ENCODE measurements at regions not wholly inside any gene's neighbourhood (a gene's known extent, or its start where the extent isn't known, plus 50 kb on each side); places are given as distances from the start of the nearest gene placed in this dataset.

GRCh38 chr10:70939441-70940003 lies 51.2 kb upstream of the PCBD1 start:
- no peaks in the 10 kb centered on the region for H3K4me1 ChIP-seq (ENCODE audit: control insufficient read depth, insufficient read depth, low read length)
- H3K27me3 Mint-ChIP-seq (ENCODE audit: low read depth in 2 of 2), result peaks cover 0 to 2% of the 10 kb centered on the region in 2 donors
- no peaks in the 10 kb centered on the region for H3K9me3 Mint-ChIP-seq
- DNase-seq (no peak), ATAC-seq (no peak)
- intact Hi-C loops (cut with micrococcal nuclease), result no loop called here
- H3K36me3 ChIP-seq (ENCODE audit: control insufficient read depth, insufficient read depth, low read length), result no peaks in the 10 kb centered on the region
- no peak overlapping the region for H3K27ac Mint-ChIP-seq
- no peaks in the 10 kb centered on the region for H3K36me3 Mint-ChIP-seq
- TF ChIP-seq, protein P1, sequence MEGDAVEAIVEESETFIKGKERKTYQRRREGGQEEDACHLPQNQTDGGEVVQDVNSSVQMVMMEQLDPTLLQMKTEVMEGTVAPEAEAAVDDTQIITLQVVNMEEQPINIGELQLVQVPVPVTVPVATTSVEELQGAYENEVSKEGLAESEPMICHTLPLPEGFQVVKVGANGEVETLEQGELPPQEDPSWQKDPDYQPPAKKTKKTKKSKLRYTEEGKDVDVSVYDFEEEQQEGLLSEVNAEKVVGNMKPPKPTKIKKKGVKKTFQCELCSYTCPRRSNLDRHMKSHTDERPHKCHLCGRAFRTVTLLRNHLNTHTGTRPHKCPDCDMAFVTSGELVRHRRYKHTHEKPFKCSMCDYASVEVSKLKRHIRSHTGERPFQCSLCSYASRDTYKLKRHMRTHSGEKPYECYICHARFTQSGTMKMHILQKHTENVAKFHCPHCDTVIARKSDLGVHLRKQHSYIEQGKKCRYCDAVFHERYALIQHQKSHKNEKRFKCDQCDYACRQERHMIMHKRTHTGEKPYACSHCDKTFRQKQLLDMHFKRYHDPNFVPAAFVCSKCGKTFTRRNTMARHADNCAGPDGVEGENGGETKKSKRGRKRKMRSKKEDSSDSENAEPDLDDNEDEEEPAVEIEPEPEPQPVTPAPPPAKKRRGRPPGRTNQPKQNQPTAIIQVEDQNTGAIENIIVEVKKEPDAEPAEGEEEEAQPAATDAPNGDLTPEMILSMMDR (IDR thresholded peaks at IDR 0.05), result no peak
- no peak overlapping the region for H3K4me3 Mint-ChIP-seq
- no peaks in the 10 kb centered on the region for H3K27me3 ChIP-seq (ENCODE audit: control insufficient read depth, insufficient read depth, low read length)
- H3K27ac ChIP-seq (ENCODE audit: low read length), result no peak overlapping the region
- no peak overlapping the region for H3K4me3 ChIP-seq (ENCODE audit: low read length)
- no peaks in the 10 kb centered on the region for H3K9me3 ChIP-seq (ENCODE audit: control insufficient read depth, insufficient read depth, low read length)
- WGBS (ENCODE audit: insufficient coverage), result 87% methylated on average over 1 of the region's 1 CpG
- H3K4me1 Mint-ChIP-seq, result no peaks in the 10 kb centered on the region

- no peaks in the 10 kb centered on the region for H3K4me1 ChIP-seq (ENCODE audit: control insufficient read depth, insufficient read depth, low read length)
- no peak overlapping the region for H3K27ac ChIP-seq (ENCODE audit: low read length)
- DNase-seq (no peak), ATAC-seq (no peak)
- no peaks in the 10 kb centered on the region for H3K27me3 ChIP-seq (ENCODE audit: control insufficient read depth, insufficient read depth, low read length)
- H3K4me1 Mint-ChIP-seq, result no peaks in the 10 kb centered on the region
- H3K27me3 Mint-ChIP-seq (ENCODE audit: low read depth in 2 of 2), result peaks cover 0 to 2% of the 10 kb centered on the region in 2 donors
- H3K4me3 Mint-ChIP-seq, result no peak overlapping the region
- no peak overlapping the region for H3K27ac Mint-ChIP-seq
- no peaks in the 10 kb centered on the region for H3K36me3 Mint-ChIP-seq
- no peaks in the 10 kb centered on the region for H3K36me3 ChIP-seq (ENCODE audit: control insufficient read depth, insufficient read depth, low read length)
- TF ChIP-seq, protein P1 (IDR thresholded peaks at IDR 0.05), result no peak
- intact Hi-C loops (cut with micrococcal nuclease), result no loop called here
- H3K4me3 ChIP-seq (ENCODE audit: low read length), result no peak overlapping the region
- no peaks in the 10 kb centered on the region for H3K9me3 Mint-ChIP-seq
- no peaks in the 10 kb centered on the region for H3K9me3 ChIP-seq (ENCODE audit: control insufficient read depth, insufficient read depth, low read length)
- WGBS (ENCODE audit: insufficient coverage), result 58% methylated on average over 6 of the region's 6 CpGs
Measured at GRCh38 chr10:70940834-70941568, 52.6 kb upstream of the PCBD1 start.

DNA sequence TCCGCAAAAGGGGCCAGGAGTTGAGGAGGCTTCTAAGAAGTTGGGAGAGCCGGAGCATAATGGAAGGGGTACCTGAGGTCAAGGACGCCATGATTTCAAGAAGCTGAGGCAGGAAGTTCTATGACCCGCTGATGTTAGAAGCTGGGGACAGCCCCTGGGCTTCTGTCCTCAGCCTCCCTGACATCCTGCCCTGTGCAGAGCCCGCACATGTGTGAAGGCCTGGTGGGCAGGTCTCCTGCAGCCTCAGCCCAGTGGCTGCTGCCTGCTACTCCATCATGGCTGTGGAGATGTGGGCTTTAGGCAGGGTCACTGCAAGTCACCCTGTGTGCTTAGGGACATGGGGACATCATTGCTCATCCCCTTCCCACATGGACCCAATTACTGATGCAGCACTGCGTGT lies 53.8 kb upstream of the PCBD1 start:
- no peaks in the 10 kb centered on the region for H3K9me3 ChIP-seq (ENCODE audit: control insufficient read depth, insufficient read depth, low read length)
- H3K4me3 Mint-ChIP-seq, result no peak overlapping the region
- 82% methylated on average over 6 of the region's 6 CpGs for WGBS (ENCODE audit: insufficient coverage)
- H3K27ac ChIP-seq (ENCODE audit: low read length), result no peak overlapping the region
- H3K4me3 ChIP-seq (ENCODE audit: low read length), result no peak overlapping the region
- DNase-seq (no peak), ATAC-seq (no peak)
- intact Hi-C loops (cut with micrococcal nuclease), result no loop called here
- no peaks in the 10 kb centered on the region for H3K4me1 Mint-ChIP-seq
- H3K27me3 Mint-ChIP-seq (ENCODE audit: low read depth in 2 of 2), result no peaks in the 10 kb centered on the region
- no peaks in the 10 kb centered on the region for H3K27me3 ChIP-seq (ENCODE audit: control insufficient read depth, insufficient read depth, low read length)
- H3K4me1 ChIP-seq (ENCODE audit: control insufficient read depth, insufficient read depth, low read length), result no peaks in the 10 kb centered on the region
- H3K9me3 Mint-ChIP-seq, result no peaks in the 10 kb centered on the region
- no peak overlapping the region for H3K27ac Mint-ChIP-seq
- H3K36me3 Mint-ChIP-seq, result no peaks in the 10 kb centered on the region
- TF ChIP-seq, protein P1 (IDR thresholded peaks at IDR 0.05), result no peak
- H3K36me3 ChIP-seq (ENCODE audit: control insufficient read depth, insufficient read depth, low read length), result no peaks in the 10 kb centered on the region

DNA sequence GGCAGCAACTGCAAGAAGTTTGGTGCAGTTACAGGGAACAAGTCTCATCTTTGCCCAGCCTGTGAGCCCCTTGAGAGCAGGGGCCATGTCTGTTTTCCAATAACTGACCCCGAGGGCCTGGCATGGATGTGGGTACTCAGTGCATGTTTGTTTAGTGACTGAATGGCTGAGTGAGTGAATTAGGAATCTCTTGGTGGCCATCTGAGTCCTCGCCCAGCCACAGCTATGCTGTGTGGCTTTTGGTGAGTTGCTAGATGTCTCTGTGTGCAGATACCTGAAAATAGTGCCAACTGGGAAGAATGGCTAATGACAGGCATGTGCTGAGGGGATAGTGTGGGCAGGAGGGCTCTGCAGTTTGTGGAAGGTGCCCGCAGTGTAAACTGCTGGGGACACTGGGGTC lies 54.4 kb upstream of the PCBD1 start:
- 93% methylated on average over 3 of the region's 3 CpGs for WGBS (ENCODE audit: insufficient coverage)
- H3K4me3 ChIP-seq (ENCODE audit: low read length), result no peak overlapping the region
- TF ChIP-seq, protein P1 (IDR thresholded peaks at IDR 0.05), result no peak
- no peak for ATAC-seq
- no peaks in the 10 kb centered on the region for H3K36me3 ChIP-seq (ENCODE audit: control insufficient read depth, insufficient read depth, low read length)
- no peaks in the 10 kb centered on the region for H3K9me3 ChIP-seq (ENCODE audit: control insufficient read depth, insufficient read depth, low read length)
- Mint-ChIP-seq H3K27me3 (ENCODE audit: low read depth in 2 of 2) (no peaks in the 10 kb centered on the region), H3K36me3 (no peaks in the 10 kb centered on the region), H3K9me3 (no peaks in the 10 kb centered on the region), H3K27ac (no peak overlapping the region), H3K4me1 (no peaks in the 10 kb centered on the region), H3K4me3 (no peak overlapping the region)
- no peak overlapping the region for H3K27ac ChIP-seq (ENCODE audit: low read length)
- no peaks in the 10 kb centered on the region for H3K27me3 ChIP-seq (ENCODE audit: control insufficient read depth, insufficient read depth, low read length)
- no peaks in the 10 kb centered on the region for H3K4me1 ChIP-seq (ENCODE audit: control insufficient read depth, insufficient read depth, low read length)
- intact Hi-C loops (cut with micrococcal nuclease), result no loop called here
- DNase-seq, result no peak
